Breast epithelium (tissue), 3 donors: ENCODE measurements at regions not wholly inside any gene's neighbourhood (a gene's known extent, or its start where the extent isn't known, plus 50 kb on each side); places are given as distances from the start of the nearest gene placed in this dataset.

ENCODE experiments used
- CTCF ChIP-seq, 3 donors: fragments of 450-650 bp; IDR thresholded peaks; one replicate each; pipeline ENCODE4 v1.5.1; 2016 to 2017; ENCODE audit warnings: antibody characterized with exemption in 3 of 3, mild to moderate bottlenecking in 3 of 3, moderate library complexity in 3 of 3
- POLR2A ChIP-seq: fragments of 450-650 bp; IDR thresholded peaks from one replicate; pipeline ENCODE4 v1.6.1; 2016; ENCODE audit warnings: antibody characterized with exemption, mild to moderate bottlenecking, moderate library complexity
- POLR2AphosphoS5 ChIP-seq, 3 donors: sonication (generic); formaldehyde crosslinking; IDR thresholded peaks; one replicate each; pipeline ENCODE4 v1.6.1; 2017; ENCODE audit warnings: antibody characterized with exemption in 3 of 3

- no peak for TF ChIP-seq POLR2A
- no peak for TF ChIP-seq CTCF (IDR thresholded peaks at IDR 0.05)
- no peak for TF ChIP-seq POLR2AphosphoS5 (IDR thresholded peaks at IDR 0.05)
These were observed 801.4 kb downstream of the FAM181B start for GRCh38 chr11:81932303-81932702.
